ENCODE measurements at regions not wholly inside any gene's neighbourhood (a gene's known extent, or its start where the extent isn't known, plus 50 kb on each side); places are given as distances from the start of the nearest gene placed in this dataset.

DNA sequence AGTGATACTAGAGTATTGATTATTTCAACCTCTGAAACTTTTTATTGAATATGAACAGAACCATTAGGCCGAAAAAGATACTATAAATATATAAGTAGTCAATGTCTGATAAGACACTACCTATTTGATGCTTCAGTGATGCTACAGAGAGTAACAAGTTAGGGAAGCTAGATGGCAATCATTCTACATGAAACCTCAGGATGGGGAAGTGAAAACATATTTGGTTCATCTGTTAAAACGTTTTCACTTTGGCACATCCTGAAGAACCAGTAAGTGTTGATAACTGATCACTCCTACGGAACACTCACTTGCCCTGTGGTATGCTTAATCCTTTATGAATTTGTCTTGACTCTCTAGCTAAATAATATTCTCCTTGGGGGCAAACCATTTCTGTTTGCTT lies 1064.9 kb downstream of the NXPH1 start:
- TF ChIP-seq, protein P1, sequence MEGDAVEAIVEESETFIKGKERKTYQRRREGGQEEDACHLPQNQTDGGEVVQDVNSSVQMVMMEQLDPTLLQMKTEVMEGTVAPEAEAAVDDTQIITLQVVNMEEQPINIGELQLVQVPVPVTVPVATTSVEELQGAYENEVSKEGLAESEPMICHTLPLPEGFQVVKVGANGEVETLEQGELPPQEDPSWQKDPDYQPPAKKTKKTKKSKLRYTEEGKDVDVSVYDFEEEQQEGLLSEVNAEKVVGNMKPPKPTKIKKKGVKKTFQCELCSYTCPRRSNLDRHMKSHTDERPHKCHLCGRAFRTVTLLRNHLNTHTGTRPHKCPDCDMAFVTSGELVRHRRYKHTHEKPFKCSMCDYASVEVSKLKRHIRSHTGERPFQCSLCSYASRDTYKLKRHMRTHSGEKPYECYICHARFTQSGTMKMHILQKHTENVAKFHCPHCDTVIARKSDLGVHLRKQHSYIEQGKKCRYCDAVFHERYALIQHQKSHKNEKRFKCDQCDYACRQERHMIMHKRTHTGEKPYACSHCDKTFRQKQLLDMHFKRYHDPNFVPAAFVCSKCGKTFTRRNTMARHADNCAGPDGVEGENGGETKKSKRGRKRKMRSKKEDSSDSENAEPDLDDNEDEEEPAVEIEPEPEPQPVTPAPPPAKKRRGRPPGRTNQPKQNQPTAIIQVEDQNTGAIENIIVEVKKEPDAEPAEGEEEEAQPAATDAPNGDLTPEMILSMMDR (IDR thresholded peaks at IDR 0.05), result no peak
- no peak for TF ChIP-seq POLR2A (IDR thresholded peaks at IDR 0.05)

Measured in testis (tissue), 2 donors.